GM12875 (cell line): ENCODE measurements at regions not wholly inside any gene's neighbourhood (a gene's known extent, or its start where the extent isn't known, plus 50 kb on each side); places are given as distances from the start of the nearest gene placed in this dataset.
A peak's percentile ranks its signal among the peaks of the same experiment; 100 is the strongest.

Experiments
- H3K4me3 ChIP-seq: one replicate; pipeline ENCODE4 v1.5.1; 2011; ENCODE audit warnings: low read depth, low read length, control low read depth
- CTCF ChIP-seq: IDR thresholded peaks from 2 replicates; pipeline ENCODE4 v1.5.1; 2011; ENCODE audit warnings: low read depth, mild to moderate bottlenecking, control low read depth, inconsistent platforms, low read length, moderate library complexity, borderline replicate concordance; ENCODE audit not compliant: insufficient read depth

GRCh38 chr7:47100817-47101435 lies 481.0 kb downstream of the TNS3 start:
- H3K4me3 ChIP-seq = no peak overlapping the region
- peak; percentile 51; the same call in 1 of the 2 replicates for TF ChIP-seq CTCF

GRCh38 chr7:47100148-47100816 lies 481.6 kb downstream of the TNS3 start:
- H3K4me3 ChIP-seq = no peak overlapping the region
- TF ChIP-seq CTCF = no peak

GRCh38 chr7:47097431-47097830 lies 484.5 kb downstream of the TNS3 start:
- H3K4me3 ChIP-seq = no peak overlapping the region
- no peak for TF ChIP-seq CTCF

GRCh38 chr7:47095946-47096345 lies 486.0 kb downstream of the TNS3 start:
- H3K4me3 ChIP-seq = no peak overlapping the region
- no peak for TF ChIP-seq CTCF

- H3K4me3 ChIP-seq = no peak overlapping the region
- no peak for TF ChIP-seq CTCF
These were observed 487.4 kb downstream of the TNS3 start for GRCh38 chr7:47094462-47094861.

GRCh38 chr7:47093320-47094234 lies 488.3 kb downstream of the TNS3 start:
- no peak for TF ChIP-seq CTCF
- no peak overlapping the region for H3K4me3 ChIP-seq

- H3K4me3 ChIP-seq = no peak overlapping the region
- no peak for TF ChIP-seq CTCF
These were observed 489.6 kb downstream of the TNS3 start for GRCh38 chr7:47092336-47092735.
